Activated T-cell treated with anti-CD3 and anti-CD28 coated beads, Interleukin-2, amount 50 U/mL, for 72 hours (primary cell): ENCODE measurements at regions not wholly inside any gene's neighbourhood (a gene's known extent, or its start where the extent isn't known, plus 50 kb on each side); places are given as distances from the start of the nearest gene placed in this dataset.

ENCODE experiments used
- ATAC-seq, 2 donors: fragments of 150-1000 bp; cut with Tn5 transposase; replicated peaks in 1 of 2; 2 replicates each; pipeline ENCODE4 v1.10.0; 2021; ENCODE audit warnings: moderate library complexity in 2 of 2, mild to moderate bottlenecking in 1 of 2
- DNase-seq, 2 donors: peaks; one replicate each; pipeline ENCODE4 v3.0.0; 2021 to 2022; ENCODE audit warnings: mixed read lengths in 1 of 2
- H3K27ac Mint-ChIP-seq: one replicate; pipeline ENCODE4 v1.8.0; 2022; ENCODE audit warnings: mild to moderate bottlenecking, moderate library complexity, mixed read lengths
- H3K27me3 Mint-ChIP-seq: one replicate; pipeline ENCODE4 v1.8.0; 2022; ENCODE audit warnings: low read depth, mixed read lengths
- H3K36me3 Mint-ChIP-seq, 2 donors: one replicate each; pipeline ENCODE4 v1.8.0; 2022; ENCODE audit warnings: mixed read lengths in 2 of 2, mild to moderate bottlenecking in 1 of 2; ENCODE audit not compliant: insufficient read depth in 2 of 2
- H3K4me1 Mint-ChIP-seq: one replicate; pipeline ENCODE4 v1.8.0; 2022; ENCODE audit warnings: low read depth, mixed read lengths
- H3K4me3 Mint-ChIP-seq, 2 donors: one replicate each; pipeline ENCODE4 v1.8.0; 2022; ENCODE audit warnings: mild to moderate bottlenecking in 2 of 2, mixed read lengths in 2 of 2, moderate library complexity in 2 of 2
- H3K9me3 Mint-ChIP-seq, 2 donors: one replicate each; pipeline ENCODE4 v1.8.0; 2022; ENCODE audit warnings: mixed read lengths in 2 of 2

DNA sequence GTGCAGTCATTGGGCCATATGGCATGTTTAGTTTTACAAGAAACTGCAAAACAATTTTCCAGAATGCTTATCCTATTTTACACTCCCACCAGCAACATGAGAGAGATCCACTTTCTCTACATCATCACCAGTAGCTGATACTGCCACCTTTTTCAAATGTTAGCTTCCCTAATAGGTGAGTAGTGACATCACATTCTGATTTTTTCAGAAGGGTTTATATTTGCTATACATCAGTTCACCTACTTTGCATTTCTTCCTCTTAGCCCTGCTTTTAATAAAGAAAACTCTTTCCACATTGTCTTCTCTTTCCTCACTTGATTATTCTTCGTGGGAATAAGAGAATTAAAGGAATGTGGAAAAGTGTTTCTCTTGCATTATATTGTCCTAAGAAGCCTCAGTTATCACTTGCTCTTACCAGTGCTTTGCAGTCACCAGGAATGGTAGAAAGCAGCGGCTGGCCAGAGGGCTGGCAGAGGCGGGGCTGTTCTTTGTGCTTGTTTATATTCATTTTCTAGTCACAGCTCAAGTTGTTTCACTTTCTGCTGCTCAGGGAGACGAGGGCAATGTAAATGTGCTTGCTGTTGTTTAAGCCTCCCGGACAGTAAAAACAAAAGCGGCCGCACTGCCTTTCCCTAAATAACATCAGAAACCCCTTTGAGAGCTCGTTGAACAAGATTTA lies 164.8 kb downstream of the HSD17B3 start:
- ATAC-seq (peak in 1 of 2 donors; percentile 36), DNase-seq (no peak)
- H3K27ac Mint-ChIP-seq = peak overlapping the region; percentile 46
- peaks cover 1 to 4% of the 10 kb centered on the region in 2 donors for H3K36me3 Mint-ChIP-seq
- peaks cover 26% of the 10 kb centered on the region for H3K27me3 Mint-ChIP-seq
- H3K4me3 Mint-ChIP-seq = peak overlapping the region in 1 of 2 donors; percentile 58
- peaks cover 11% of the 10 kb centered on the region for H3K4me1 Mint-ChIP-seq
- H3K9me3 Mint-ChIP-seq = peaks cover 2% of the 10 kb centered on the region in 2 donors

DNA sequence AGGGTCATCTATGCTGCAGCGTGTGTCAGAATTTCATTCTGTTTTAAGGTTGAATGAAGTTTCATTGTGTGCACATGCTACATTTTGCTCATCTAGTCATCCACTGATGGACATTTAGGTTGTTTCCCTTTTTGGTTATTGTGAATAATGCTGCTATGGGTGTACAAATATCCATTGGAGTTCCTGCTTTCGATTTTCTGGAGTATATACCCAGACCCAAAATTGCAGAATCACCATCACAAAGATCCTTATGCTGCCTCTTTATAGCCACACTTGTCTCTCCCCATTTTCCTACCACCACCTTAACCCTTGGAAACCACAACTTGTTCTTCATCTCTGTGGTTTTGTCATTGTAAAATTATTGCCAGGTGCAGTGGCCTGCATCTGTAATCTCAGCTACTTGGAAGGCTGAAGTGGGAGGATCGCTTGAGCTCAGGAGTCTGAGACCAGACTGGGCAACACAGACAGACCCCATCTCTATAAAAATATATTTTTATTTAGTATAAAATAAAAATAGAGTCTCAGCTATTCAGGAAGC lies 166.2 kb downstream of the HSD17B3 start:
- Mint-ChIP-seq H3K9me3 (peaks cover 2% of the 10 kb centered on the region in 2 donors), H3K36me3 (peaks cover 1 to 4% of the 10 kb centered on the region in 2 donors), H3K4me3 (no peak overlapping the region), H3K27ac (no peak overlapping the region), H3K4me1 (peaks cover 11% of the 10 kb centered on the region), H3K27me3 (peaks cover 31% of the 10 kb centered on the region)
- ATAC-seq (no peak), DNase-seq (no peak)

DNA sequence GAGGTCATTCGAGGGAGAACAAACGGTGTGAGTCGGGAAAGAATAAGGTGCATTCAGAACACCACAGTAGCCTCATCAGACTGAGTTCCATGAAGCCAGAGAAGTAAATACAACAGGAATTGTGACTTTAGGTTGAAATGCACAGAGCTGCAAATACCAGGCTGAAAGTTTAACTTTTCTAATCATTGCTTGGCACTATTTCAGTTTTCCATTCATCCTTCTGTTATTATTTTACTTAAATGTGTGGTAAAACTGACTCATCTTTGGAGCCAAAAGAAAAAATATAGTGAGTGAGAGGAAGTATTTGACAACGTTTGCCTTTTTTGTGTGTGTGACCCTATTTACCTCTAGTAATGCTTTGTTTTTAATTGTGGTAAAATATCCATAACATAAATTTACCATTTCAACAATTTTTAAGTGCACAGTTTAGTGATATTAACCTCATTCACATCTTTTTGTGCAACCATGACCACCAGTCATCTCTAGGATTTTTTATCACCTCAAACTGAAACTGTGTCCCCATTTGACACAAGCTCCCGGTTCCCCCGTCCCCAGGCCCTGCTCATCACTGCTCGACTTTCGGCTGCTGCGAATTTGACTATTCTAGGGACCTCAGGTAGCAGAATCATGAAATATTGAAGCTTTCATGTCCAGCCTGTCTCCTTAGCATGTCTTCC lies 166.8 kb downstream of the HSD17B3 start:
- H3K27me3 Mint-ChIP-seq = peaks cover 37% of the 10 kb centered on the region
- DNase-seq (no peak), ATAC-seq (no peak)
- peaks cover 11% of the 10 kb centered on the region for H3K4me1 Mint-ChIP-seq
- no peak overlapping the region for H3K4me3 Mint-ChIP-seq
- peaks cover 1 to 4% of the 10 kb centered on the region in 2 donors for H3K36me3 Mint-ChIP-seq
- H3K9me3 Mint-ChIP-seq = peaks cover 2% of the 10 kb centered on the region in 2 donors
- H3K27ac Mint-ChIP-seq = no peak overlapping the region

DNA sequence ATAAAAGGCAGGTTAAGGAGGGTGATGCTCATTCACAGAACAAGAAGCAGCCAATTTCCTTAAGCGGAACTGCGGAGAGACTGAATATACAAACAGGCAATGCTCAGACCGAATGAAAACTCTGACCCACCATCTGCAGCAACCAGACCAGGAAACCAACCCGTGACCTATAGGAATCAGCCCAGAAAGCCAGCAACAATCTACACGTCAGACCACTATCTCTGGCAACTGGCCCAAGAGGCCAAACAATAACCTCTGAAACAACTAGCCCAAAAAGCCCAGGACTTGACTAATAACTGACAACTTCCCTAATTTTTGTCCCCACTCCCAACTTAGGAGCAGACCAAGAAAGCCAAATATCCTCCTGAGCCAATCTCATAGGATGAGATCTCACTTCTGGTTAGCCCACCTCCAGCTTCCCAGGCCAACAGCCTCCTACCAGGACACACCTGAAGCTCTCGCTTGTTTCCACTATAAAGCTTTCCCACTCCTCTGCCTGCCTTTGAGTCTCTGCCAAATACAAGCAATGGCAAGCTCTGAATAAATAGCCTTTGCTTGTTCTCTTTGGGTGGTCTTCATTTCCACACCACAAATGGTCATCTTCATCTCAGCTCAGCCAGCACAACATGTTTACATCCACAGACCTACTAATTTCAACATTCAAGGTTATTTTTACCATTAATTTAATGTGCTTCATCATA lies 168.5 kb downstream of the HSD17B3 start:
- Mint-ChIP-seq H3K4me1 (peaks cover 11% of the 10 kb centered on the region), H3K27me3 (peaks cover 41% of the 10 kb centered on the region), H3K36me3 (peaks cover 1 to 4% of the 10 kb centered on the region in 2 donors), H3K4me3 (no peak overlapping the region), H3K9me3 (peaks cover 2% of the 10 kb centered on the region in 2 donors), H3K27ac (no peak overlapping the region)
- ATAC-seq (no peak), DNase-seq (no peak)

DNA sequence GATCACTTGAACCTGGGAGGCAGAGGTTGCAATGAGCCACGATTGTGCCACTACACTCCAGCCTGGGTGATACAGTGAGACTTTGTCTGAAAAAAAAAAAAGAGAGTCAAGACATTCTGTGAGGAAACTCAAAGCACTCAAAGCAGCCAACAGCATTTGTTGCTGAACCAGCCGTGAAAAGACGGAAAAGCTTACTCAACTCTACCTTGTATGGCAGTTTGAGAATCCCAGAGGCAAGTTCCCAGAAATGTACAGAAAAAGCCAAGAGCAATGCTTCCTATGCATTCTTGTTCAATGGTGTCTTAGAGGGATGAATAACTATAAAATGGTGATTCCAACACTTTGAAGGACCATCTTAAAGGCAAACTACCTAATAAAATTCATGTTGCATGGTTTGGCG lies 170.2 kb downstream of the HSD17B3 start:
- peaks cover 0 to 4% of the 10 kb centered on the region in 2 donors for H3K36me3 Mint-ChIP-seq
- peaks cover 41% of the 10 kb centered on the region for H3K27me3 Mint-ChIP-seq
- no peak overlapping the region for H3K27ac Mint-ChIP-seq
- no peak overlapping the region for H3K4me3 Mint-ChIP-seq
- ATAC-seq = no peak
- H3K9me3 Mint-ChIP-seq = peaks cover 2% of the 10 kb centered on the region in 2 donors
- peaks cover 5% of the 10 kb centered on the region for H3K4me1 Mint-ChIP-seq
- no peak for DNase-seq

DNA sequence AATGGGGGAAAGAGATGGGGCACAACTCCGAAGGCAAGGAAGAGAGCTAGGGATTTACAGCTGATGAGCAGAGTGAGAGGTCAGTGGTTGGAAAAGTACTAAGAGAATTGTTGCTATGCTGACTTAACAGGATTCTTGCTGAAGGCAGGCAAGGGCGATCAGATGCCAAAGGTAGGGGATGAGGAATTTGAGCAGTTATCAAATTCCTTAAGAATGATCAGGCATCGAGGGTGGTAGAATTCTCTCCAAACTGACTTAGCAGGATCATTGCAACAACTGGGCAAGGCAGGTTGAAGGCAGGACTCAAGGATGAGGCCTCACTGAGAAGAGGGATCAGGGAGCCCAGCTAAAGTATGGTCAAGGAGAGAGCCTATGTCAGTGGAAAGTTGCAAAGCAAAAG lies 171.0 kb downstream of the HSD17B3 start:
- Mint-ChIP-seq H3K27ac (no peak overlapping the region), H3K27me3 (peaks cover 41% of the 10 kb centered on the region), H3K9me3 (peaks cover 2% of the 10 kb centered on the region in 2 donors), H3K36me3 (peaks cover 0 to 4% of the 10 kb centered on the region in 2 donors), H3K4me1 (peaks cover 5% of the 10 kb centered on the region), H3K4me3 (no peak overlapping the region)
- DNase-seq (no peak), ATAC-seq (no peak)

DNA sequence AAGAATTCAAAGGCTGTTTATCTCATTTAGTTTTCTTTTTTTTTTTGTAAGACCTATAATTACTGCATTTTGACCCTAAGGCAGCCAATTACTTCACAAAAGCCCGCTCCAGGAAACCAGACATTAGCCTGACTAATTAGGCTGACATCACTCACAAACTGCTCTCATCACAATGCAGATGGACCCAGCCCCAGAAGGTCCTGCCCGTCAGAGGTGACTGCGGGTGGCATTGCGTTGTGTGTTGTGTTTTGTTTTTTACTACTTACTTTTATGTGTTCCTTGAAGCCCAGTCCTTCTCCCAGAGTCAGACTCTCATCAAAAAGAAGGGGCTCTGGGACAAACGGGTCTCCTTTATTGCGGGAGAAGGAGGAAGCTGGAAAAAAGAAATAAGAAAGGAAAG lies 172.2 kb downstream of the HSD17B3 start:
- no peak overlapping the region for H3K4me3 Mint-ChIP-seq

DNA sequence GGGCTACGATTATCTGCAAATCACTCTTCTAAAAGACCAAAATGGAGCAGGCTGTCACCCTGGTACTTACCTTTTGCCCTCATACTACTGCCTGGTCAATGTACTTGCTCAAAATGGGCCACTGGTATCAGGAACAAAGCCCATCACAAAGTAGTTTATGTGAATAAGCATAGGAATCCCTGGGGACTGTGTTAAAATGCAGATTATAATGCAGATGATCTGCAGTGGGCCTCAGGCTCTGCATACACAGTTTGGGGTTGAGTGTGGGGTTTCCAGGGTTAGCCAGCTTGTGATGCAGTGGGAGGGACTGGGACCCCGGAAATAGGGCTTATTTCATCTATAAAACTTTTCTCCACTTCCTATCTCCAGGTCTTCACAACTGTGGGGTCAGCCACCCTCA lies 173.1 kb downstream of the HSD17B3 start:
- Mint-ChIP-seq H3K27me3 (peaks cover 28% of the 10 kb centered on the region), H3K9me3 (peaks cover 2% of the 10 kb centered on the region in 2 donors), H3K27ac (no peak overlapping the region), H3K36me3 (peaks cover 0 to 4% of the 10 kb centered on the region in 2 donors), H3K4me3 (no peak overlapping the region), H3K4me1 (no peaks in the 10 kb centered on the region)
- no peak for ATAC-seq
- no peak for DNase-seq

More for the DNA sequence above, 172.2 kb downstream of the HSD17B3 start:
- no peaks in the 10 kb centered on the region for H3K4me1 Mint-ChIP-seq
- DNase-seq (no peak), ATAC-seq (no peak)
- H3K27ac Mint-ChIP-seq = no peak overlapping the region
- H3K27me3 Mint-ChIP-seq = peaks cover 31% of the 10 kb centered on the region
- peaks cover 0 to 4% of the 10 kb centered on the region in 2 donors for H3K36me3 Mint-ChIP-seq
- H3K9me3 Mint-ChIP-seq = peaks cover 2% of the 10 kb centered on the region in 2 donors

DNA sequence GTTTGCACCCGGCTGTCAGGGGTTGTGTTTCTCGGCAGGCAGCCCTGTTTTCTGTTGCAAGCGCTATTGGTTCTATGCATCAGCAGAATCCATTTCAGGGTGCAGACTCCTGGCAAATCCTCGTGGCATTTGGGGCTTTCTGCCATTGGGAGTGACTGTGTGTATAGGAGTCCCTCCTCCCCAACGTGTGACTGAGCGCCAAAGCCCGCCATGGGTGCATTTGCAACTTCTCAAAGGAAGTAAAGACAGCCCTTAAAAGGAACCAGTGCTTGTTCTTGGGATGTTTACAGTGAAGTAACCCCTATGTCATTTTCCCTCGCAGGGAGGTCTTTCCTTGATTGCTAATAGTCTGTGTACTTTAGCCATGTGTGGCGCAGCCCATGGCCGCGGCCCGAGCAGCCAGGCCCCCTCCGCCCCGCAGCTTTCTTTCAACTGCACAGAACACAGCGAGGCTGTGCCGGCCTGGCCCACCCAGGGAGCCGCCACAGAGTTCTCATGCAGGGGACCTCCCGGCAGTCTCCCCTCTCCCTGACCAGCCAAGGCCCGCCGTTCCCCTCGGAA lies 175.6 kb downstream of the HSD17B3 start:
- H3K27me3 Mint-ChIP-seq = peaks cover 15% of the 10 kb centered on the region
- no peak overlapping the region for H3K4me3 Mint-ChIP-seq
- H3K27ac Mint-ChIP-seq = no peak overlapping the region
- no peaks in the 10 kb centered on the region for H3K36me3 Mint-ChIP-seq
- H3K9me3 Mint-ChIP-seq = no peaks in the 10 kb centered on the region
- ATAC-seq (no peak), DNase-seq (no peak)
- H3K4me1 Mint-ChIP-seq = no peaks in the 10 kb centered on the region

DNA sequence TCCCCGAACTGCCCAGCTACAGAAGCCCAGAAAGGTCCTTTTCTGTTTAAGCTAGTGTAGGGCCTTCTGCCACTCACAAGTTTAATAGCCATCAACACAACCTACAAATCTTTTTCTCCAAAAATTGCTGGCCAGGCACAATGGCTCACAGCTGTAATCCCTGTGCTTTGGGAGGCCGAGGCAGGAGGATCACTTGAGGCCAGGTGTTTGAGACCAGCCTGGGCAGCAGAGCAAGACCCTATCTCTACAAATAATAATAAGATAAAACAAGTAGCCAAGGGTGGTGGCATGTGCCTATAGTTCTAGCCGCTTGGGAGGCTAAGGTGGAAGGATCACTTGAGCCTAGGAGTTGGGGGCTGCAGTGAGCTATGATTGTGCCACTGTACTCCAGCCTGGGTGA lies 176.4 kb downstream of the HSD17B3 start:
- Mint-ChIP-seq H3K4me3 (no peak overlapping the region), H3K9me3 (no peaks in the 10 kb centered on the region), H3K36me3 (no peaks in the 10 kb centered on the region), H3K27me3 (peaks cover 7% of the 10 kb centered on the region), H3K4me1 (peaks cover 5% of the 10 kb centered on the region), H3K27ac (no peak overlapping the region)
- ATAC-seq (no peak), DNase-seq (no peak)

DNA sequence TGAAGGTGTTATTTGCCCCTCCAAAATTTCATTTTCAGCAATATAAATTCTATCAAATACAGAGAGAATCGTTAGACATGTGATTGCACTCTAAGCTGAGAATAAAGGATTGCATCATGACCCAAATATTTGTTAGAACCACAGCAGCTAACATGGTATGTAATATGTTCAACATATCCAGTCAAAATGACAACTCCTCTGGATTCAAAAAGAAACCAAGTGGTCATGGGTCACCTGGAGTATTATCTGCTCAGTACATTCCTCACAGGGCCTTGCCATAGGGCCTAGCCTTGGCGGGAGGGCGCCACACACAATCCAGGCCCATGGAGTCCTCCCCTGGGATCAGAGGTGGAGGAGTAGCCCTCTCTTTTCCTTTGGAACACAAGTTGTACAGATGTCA lies 179.2 kb downstream of the HSD17B3 start:
- H3K36me3 Mint-ChIP-seq = peaks cover 3 to 13% of the 10 kb centered on the region in 2 donors
- H3K27ac Mint-ChIP-seq = no peak overlapping the region

DNA sequence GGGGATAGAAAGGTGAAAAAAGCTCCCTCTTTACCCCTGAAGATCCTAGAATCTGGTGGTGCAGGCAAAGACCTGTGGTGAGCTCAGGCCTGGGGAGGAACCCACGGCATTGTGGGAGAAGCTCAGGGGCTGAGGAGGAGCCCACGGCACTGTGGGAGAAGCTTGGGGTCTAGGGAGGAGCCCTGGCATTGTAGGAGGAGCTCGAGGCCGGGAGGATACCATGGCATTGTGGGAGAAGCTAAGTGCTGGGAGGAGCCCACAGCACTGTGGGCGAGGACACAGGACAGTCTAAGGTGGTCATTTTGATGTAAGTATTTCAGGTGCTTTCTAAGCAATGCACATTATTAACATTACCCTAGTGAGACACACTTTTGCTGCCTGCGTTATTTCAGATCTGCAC lies 179.7 kb downstream of the HSD17B3 start:
- Mint-ChIP-seq H3K9me3 (no peaks in the 10 kb centered on the region), H3K36me3 (peaks cover 6 to 13% of the 10 kb centered on the region in 2 donors), H3K27ac (no peak overlapping the region), H3K4me3 (no peak overlapping the region), H3K27me3 (peaks cover 25% of the 10 kb centered on the region), H3K4me1 (peaks cover 6% of the 10 kb centered on the region)
- ATAC-seq = no peak
- no peak for DNase-seq

More for the DNA sequence above, 179.2 kb downstream of the HSD17B3 start:
- Mint-ChIP-seq H3K4me1 (peaks cover 6% of the 10 kb centered on the region), H3K9me3 (no peaks in the 10 kb centered on the region), H3K27me3 (peaks cover 20% of the 10 kb centered on the region), H3K4me3 (no peak overlapping the region)
- ATAC-seq (no peak), DNase-seq (no peak)

DNA sequence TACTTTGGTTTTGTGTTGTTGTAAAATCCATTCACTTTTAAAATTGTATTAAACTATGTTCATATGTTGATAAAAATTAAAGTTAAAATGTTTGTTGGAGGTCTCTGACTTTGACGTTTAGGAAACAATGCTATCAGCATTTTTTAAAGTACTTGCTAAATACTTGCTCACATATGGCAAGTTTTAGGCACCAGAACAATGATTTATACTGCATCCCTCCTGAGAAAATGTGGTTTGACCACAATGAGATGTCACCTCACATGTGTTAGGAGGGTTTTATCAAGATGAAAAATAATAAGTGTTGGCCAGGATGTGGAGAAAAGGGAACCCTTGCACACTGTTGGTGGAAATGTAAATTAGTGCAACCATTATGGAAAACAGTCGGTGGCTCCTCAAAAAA lies 180.8 kb downstream of the HSD17B3 start:
- H3K4me3 Mint-ChIP-seq = no peak overlapping the region
- H3K9me3 Mint-ChIP-seq = no peaks in the 10 kb centered on the region
- peaks cover 6% of the 10 kb centered on the region for H3K4me1 Mint-ChIP-seq
- H3K27me3 Mint-ChIP-seq = peaks cover 32% of the 10 kb centered on the region
- no peak for ATAC-seq
- H3K27ac Mint-ChIP-seq = no peak overlapping the region
- peaks cover 6 to 13% of the 10 kb centered on the region in 2 donors for H3K36me3 Mint-ChIP-seq
- no peak for DNase-seq
